ENCODE measurements at regions not wholly inside any gene's neighbourhood (a gene's known extent, or its start where the extent isn't known, plus 50 kb on each side); places are given as distances from the start of the nearest gene placed in this dataset.

- DNase-seq: no peak
Observed at GRCh38 chr5:6806668-6807067, 93.4 kb downstream of the TENT4A start.

- DNase-seq: no peak
Observed at GRCh38 chr5:6808462-6808861, 95.2 kb downstream of the TENT4A start.

- DNase-seq: no peak
Observed at GRCh38 chr5:6810641-6811405, 97.6 kb downstream of the TENT4A start.

- no peak for DNase-seq
Observed at GRCh38 chr5:6812091-6812490, 98.9 kb downstream of the TENT4A start.

- no peak for DNase-seq
Observed at GRCh38 chr5:6812800-6813731, 99.8 kb downstream of the TENT4A start.

GRCh38 chr5:6814816-6815215 is 101.6 kb downstream of the TENT4A start:
- DNase-seq: no peak

GRCh38 chr5:6818594-6819511 is 105.6 kb downstream of the TENT4A start:
- DNase-seq: peak; percentile 50 to 78

- peak in 1 of 2 experiments; percentile 46 for DNase-seq
Observed at GRCh38 chr5:6819521-6819920, 106.3 kb downstream of the TENT4A start.

GRCh38 chr5:6820851-6821479 is 107.7 kb downstream of the TENT4A start:
- DNase-seq: peak; percentile 52 to 81

GRCh38 chr5:6822068-6822467 is 108.8 kb downstream of the TENT4A start:
- no peak for DNase-seq

- DNase-seq: peak in 1 of 2 experiments; percentile 44
Observed at GRCh38 chr5:6822556-6823343, 109.5 kb downstream of the TENT4A start.

- no peak for DNase-seq
Observed at GRCh38 chr5:6823996-6824395, 110.8 kb downstream of the TENT4A start.

- DNase-seq: no peak
Observed at GRCh38 chr5:6825678-6826244, 112.5 kb downstream of the TENT4A start.

GRCh38 chr5:6826756-6827155 is 113.5 kb downstream of the TENT4A start:
- DNase-seq: no peak

GRCh38 chr5:6827526-6828219 is 114.4 kb downstream of the TENT4A start:
- DNase-seq: no peak

- DNase-seq: no peak
Observed at GRCh38 chr5:6829150-6829784, 116.0 kb downstream of the TENT4A start.

- DNase-seq: no peak
Observed at GRCh38 chr5:6830643-6831239, 117.5 kb downstream of the TENT4A start.

- DNase-seq: peak in 1 of 2 experiments; percentile 30
Observed at GRCh38 chr5:6831678-6832671, 118.7 kb downstream of the TENT4A start.
